Panc1 (cell line): ENCODE measurements at regions not wholly inside any gene's neighbourhood (a gene's known extent, or its start where the extent isn't known, plus 50 kb on each side); places are given as distances from the start of the nearest gene placed in this dataset.

Experiments used
- CTCF ChIP-seq: fragments of 450-650 bp; IDR thresholded peaks from 2 replicates; pipeline ENCODE4 v1.5.1; 2017; ENCODE audit warnings: mild to moderate bottlenecking
- POLR2AphosphoS5 ChIP-seq: IDR thresholded peaks from 2 replicates; pipeline ENCODE4 v1.6.1; 2012; ENCODE audit warnings: mild to moderate bottlenecking, low read depth, low read length, moderate library complexity
- SIN3A ChIP-seq: IDR thresholded peaks from 2 replicates; pipeline ENCODE4 v1.6.1; 2012; ENCODE audit warnings: low read depth, mild to moderate bottlenecking, low read length, moderate library complexity, borderline replicate concordance; ENCODE audit not compliant: insufficient read depth
- TCF7L2 ChIP-seq: IDR thresholded peaks from 2 replicates; pipeline ENCODE4 v1.6.1; 2011; ENCODE audit warnings: mild to moderate bottlenecking, low read depth, low read length, inconsistent platforms

- TF ChIP-seq SIN3A (no peak), CTCF (no peak), POLR2AphosphoS5 (no peak), TCF7L2 (no peak)
Observed at GRCh38 chr18:78687736-78688135, 291.9 kb upstream of the SALL3 start.
